Lower leg skin (tissue), 3 donors: ENCODE measurements at regions not wholly inside any gene's neighbourhood (a gene's known extent, or its start where the extent isn't known, plus 50 kb on each side); places are given as distances from the start of the nearest gene placed in this dataset.

Experiments
- CTCF ChIP-seq, 3 donors: fragments of 450-650 bp; IDR thresholded peaks; one replicate each; pipeline ENCODE4 v1.5.1; 2016; ENCODE audit warnings: antibody characterized with exemption in 3 of 3, mild to moderate bottlenecking in 3 of 3, moderate library complexity in 2 of 3
- POLR2A ChIP-seq, 2 donors: fragments of 450-650 bp; IDR thresholded peaks; one replicate each; pipeline ENCODE4 v1.6.1; 2016 to 2017; ENCODE audit warnings: antibody characterized with exemption in 2 of 2, mild to moderate bottlenecking in 1 of 2, moderate library complexity in 1 of 2

- TF ChIP-seq CTCF (IDR thresholded peaks at IDR 0.05), result no peak
- TF ChIP-seq POLR2A (IDR thresholded peaks at IDR 0.05), result no peak
These were observed 137.4 kb upstream of the SLC7A14 start for GRCh38 chr3:170723241-170723640.
